ENCODE measurements at regions not wholly inside any gene's neighbourhood (a gene's known extent, or its start where the extent isn't known, plus 50 kb on each side); places are given as distances from the start of the nearest gene placed in this dataset.
A peak's percentile ranks its signal among the peaks of the same experiment; 100 is the strongest.

DNA sequence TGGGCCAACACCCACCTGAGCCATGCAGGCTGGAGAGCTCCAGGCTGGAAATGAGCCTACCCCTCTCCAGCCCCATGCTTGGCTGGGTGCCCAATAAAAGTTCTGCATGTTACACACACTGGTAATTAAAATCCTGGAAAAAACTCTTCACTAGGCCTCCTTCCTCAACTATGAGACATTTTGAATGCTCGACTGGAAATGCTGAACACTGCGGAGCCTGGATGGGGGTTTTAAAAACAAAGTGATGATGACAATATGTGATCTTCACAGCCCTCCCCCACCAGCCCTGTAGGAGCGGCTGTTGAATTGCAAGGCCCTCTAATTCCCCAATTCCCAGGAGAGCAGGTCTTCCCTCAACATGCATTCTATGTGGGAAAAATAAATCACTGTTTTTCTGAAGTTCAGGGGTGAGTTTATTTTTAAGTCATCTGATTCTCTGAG lies 179.2 kb downstream of the TTC32 start:
- DNase-seq (ENCODE audit: low spot score): no peak

GRCh38 chr2:19720306-19720705 lies 181.5 kb downstream of the TTC32 start:
- no peak for DNase-seq (ENCODE audit: low spot score)

GRCh38 chr2:19719540-19719939 lies 182.2 kb downstream of the TTC32 start:
- no peak for DNase-seq (ENCODE audit: low spot score)

DNA sequence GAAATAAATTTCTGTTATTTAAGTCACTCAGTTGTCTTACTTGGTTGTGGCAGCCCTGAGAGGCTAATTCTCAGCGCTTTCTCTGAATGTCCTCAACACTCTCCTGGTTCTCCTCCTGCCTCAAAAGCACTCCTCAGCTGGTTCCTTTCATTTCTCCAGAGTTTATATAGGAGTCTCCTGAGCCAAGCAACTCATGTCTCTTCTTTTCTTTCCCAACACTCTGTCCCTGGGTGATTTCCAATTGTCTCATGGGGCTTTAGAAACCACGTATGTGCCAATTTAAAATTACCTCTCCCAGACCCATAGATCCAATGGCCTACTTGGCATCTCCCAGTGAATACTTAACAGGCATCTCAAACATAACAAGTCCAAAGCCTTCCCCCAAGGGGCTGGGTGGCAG lies 184.3 kb downstream of the TTC32 start:
- no peak for DNase-seq (ENCODE audit: low spot score)

DNA sequence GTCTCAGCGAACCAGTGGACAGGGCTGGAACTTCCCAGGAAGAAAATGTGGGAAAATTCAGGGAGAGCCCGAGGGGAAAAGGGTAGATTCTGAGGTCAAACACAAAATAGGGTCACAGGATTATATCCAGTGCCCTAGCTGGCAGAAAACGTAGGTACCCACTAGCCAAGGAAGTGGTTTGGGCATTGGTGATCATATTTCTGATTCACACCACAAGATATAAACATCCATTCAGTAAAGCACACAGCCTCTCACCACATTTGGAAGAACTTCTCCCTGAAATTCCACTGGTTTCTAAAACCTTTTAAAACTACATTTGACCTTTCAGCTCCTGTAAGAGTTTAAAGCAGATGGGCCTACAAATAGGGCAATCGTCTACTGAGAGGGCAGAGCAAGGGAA lies 186.9 kb downstream of the TTC32 start:
- no peak for DNase-seq (ENCODE audit: low spot score)

DNA sequence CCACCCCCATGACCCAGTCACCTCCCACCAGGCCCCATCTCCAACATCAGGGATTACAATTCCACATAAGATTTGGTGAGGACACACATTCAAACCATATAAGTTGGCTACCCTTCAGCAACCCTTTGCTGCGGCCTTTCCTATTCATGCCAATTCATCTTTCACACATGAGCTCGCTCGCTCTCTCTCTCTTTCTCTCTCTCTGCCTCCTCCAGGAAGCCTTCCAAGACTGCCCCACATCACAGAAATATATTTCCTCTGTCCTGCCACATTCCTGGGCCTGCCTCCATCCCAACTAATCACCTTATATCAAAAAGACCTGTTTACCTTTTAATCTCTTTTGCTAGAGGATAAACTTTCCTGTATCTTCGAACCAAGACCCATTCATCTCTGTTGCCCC lies 188.9 kb downstream of the TTC32 start:
- DNase-seq (ENCODE audit: low spot score): no peak

- peak; percentile 57 for DNase-seq (ENCODE audit: low spot score)
These were observed 190.1 kb downstream of the TTC32 start for GRCh38 chr2:19711470-19712372.

DNA sequence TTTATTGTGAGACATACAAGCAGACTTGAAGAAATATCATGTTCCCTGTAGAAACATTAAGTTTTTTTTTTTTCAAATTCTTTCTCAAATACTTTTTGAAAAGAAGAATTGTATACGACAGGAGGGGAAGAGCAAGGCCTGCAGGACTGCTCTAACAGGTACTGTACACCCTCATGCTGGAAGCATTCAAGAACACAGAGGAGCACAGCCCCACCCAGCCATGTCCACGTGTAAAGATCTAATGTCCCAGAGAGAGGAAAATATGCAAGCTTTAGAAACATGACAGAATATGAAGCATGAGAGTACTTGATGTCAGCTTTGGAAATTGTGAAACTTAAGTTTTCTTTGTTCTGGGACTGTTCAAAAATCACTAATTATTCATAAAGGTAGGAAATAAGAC lies 191.6 kb downstream of the TTC32 start:
- no peak for DNase-seq (ENCODE audit: low spot score)

DNA sequence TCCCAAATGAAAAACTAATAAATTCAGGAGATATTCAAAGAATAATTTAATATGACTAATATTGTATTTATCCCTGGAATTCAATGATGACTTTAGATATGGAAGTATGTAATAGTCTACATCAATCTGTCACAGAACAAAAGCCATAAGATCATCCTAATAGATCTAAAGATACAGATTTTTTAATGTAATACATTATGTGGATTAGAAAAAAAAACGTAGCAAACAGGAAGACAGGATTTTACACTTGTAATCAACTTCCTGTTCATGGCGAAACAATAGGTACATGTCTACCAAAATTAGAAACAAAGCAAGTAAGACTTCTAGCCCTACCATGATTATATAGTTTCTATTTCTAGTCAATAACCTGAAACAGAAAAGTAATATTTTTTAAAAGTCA lies 192.2 kb downstream of the TTC32 start:
- no peak for DNase-seq (ENCODE audit: low spot score)

- DNase-seq (ENCODE audit: low spot score): no peak
These were observed 193.0 kb downstream of the TTC32 start for GRCh38 chr2:19708776-19709175.

- no peak for DNase-seq (ENCODE audit: low spot score)
These were observed 195.5 kb downstream of the TTC32 start for GRCh38 chr2:19706332-19706731.

DNA sequence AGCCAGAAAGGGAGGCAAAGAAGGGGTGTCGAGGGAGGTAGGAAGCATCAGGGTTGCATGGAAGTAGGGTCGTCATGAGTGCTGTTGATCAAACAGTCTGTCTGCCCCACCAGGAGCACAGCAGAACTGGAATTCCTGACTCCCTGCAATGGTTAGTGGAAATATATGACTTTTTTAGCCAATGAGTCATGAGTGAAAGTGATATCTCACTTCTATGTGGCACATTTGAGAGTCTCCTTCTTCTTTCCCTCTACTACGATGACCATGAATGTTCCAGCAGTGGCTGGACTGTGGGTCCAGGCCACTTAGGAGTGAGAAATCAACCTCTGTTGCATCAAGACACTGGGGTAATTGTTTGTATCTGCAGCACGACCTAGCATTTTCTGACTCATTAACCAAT lies 199.5 kb downstream of the TTC32 start:
- DNase-seq (ENCODE audit: low spot score): no peak

- DNase-seq (ENCODE audit: low spot score): no peak
These were observed 200.8 kb downstream of the TTC32 start for GRCh38 chr2:19700861-19701585.

- DNase-seq (ENCODE audit: low spot score): no peak
These were observed 204.7 kb downstream of the TTC32 start for GRCh38 chr2:19697131-19697530.

GRCh38 chr2:19695706-19696105 lies 206.1 kb downstream of the TTC32 start:
- DNase-seq (ENCODE audit: low spot score): no peak

- no peak for DNase-seq (ENCODE audit: low spot score)
These were observed 209.9 kb downstream of the TTC32 start for GRCh38 chr2:19691892-19692291.

GRCh38 chr2:19690429-19690828 lies 211.4 kb downstream of the TTC32 start:
- no peak for DNase-seq (ENCODE audit: low spot score)

DNA sequence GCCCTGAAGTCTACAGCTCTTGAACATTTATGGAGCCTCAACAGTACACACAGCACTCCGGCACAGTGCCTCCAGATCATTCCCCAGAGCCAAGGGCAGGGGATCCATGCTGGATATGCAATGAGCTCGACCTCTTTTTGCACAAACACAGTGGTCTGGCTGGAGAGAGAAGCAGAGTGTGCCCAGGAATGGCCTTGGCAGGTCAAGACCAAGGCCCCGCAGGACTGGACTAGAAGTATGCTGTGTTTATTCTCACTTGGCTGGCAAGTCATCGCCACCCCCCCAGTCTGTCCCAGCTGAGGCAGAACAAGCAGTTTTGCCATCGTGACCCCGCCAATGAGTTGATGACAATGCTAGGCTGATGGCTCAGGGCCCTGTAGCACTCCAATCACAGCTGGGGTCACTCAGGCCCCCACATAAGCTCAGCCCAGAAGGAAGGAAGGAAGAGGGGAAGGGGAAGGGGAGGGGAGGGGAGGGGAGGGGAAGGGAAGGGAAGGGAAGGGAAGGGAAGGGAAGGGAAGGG lies 212.1 kb downstream of the TTC32 start:
- DNase-seq (ENCODE audit: low spot score): no peak

- DNase-seq (ENCODE audit: low spot score): no peak
These were observed 213.7 kb downstream of the TTC32 start for GRCh38 chr2:19688059-19688458.

- DNase-seq (ENCODE audit: low spot score): no peak
These were observed 214.6 kb downstream of the TTC32 start for GRCh38 chr2:19687017-19687659.

GRCh38 chr2:19686439-19686838 lies 215.3 kb downstream of the TTC32 start:
- no peak for DNase-seq (ENCODE audit: low spot score)

- no peak for DNase-seq (ENCODE audit: low spot score)
These were observed 216.1 kb downstream of the TTC32 start for GRCh38 chr2:19685731-19686130.

All from HT-29 (cell line).